ENCODE measurements at regions not wholly inside any gene's neighbourhood (a gene's known extent, or its start where the extent isn't known, plus 50 kb on each side); places are given as distances from the start of the nearest gene placed in this dataset.
"Not testable (repeated sequence)": the region's sequence is repeated elsewhere in the genome, so short reads cannot be mapped to it uniquely, and the experiment has no call there.

DNA sequence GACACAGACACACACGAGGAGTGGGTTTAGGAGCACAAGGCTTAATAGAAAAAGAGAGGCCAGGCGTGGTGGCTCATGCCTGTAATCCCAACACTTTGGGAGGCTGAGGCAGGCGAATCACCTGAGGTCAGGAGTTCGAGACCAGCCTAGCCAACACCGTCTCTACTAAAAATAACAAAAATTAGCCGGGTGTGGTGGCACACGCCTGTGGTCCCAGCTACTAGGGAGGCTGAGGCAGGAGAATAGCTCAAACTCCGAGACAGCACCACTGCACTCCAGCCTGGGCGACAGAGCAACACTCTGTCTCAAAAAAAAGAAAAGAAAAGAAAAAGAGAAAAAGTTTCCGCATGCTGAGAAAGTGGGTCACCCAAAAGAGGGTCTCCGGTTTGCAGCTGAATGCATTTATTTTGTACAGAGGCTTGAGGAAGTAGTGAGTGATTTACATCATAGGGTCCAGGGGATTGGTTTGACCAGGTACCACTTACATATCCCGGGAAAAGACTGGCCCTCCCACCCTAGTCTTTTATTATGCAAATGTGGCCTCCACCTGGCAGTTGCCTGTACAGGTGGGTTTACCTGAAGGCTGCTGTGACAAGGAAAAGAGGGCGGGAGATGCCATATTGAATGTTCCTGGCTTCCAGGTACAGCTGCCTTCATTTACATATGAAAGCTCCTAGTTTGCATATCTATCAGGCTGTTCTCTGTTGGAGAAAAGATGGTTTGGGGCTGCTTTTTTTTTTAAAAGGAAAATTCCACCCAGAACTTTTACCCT is 366.2 kb upstream of the GRAMD2B start:
- H3K27me3 ChIP-seq (ENCODE audit: control insufficient read depth, insufficient read depth, low read length, poor library complexity, severe bottlenecking), result no peaks in the 10 kb centered on the region
- no peaks in the 10 kb centered on the region for H3K4me1 ChIP-seq (ENCODE audit: control insufficient read depth, insufficient read depth, low read length)
- H3K36me3 ChIP-seq (ENCODE audit: control insufficient read depth, insufficient read depth, low read length), result no peaks in the 10 kb centered on the region
- H3K27ac ChIP-seq (ENCODE audit: insufficient read depth, low read depth, low read length, poor library complexity, severe bottlenecking), result no peak overlapping the region
- H3K4me3 ChIP-seq (ENCODE audit: insufficient read depth, low read depth, low read length), result no peak overlapping the region
- 86 to 87% methylated on average over 13 of the region's 13 CpGs for WGBS, 2 experiments
- H3K9me3 ChIP-seq (ENCODE audit: control insufficient read depth, low read length), result no peaks in the 10 kb centered on the region

DNA sequence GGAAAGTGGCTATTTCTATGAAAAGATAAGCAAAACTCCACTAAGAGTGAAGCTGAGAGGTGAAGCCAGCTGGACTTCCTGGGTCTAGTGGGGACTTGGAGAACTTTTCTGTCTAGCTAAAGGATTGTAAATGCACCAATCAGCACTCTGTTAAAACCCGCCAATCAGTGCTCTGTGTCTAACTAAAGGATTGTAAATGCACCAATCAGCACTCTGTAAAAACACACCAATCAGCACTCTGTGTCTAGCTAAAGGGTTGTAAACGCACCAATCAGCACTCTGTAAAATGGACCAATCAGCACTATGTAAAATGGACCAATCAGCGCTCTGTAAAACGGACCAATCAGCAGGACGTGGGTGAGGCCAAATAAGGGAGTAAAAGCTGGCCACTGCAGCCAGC is 364.8 kb upstream of the GRAMD2B start:
- not testable (repeated sequence) for H3K27me3 ChIP-seq (ENCODE audit: control insufficient read depth, insufficient read depth, low read length, poor library complexity, severe bottlenecking); H3K9me3 ChIP-seq (ENCODE audit: control insufficient read depth, low read length); H3K4me1 ChIP-seq (ENCODE audit: control insufficient read depth, insufficient read depth, low read length); H3K36me3 ChIP-seq (ENCODE audit: control insufficient read depth, insufficient read depth, low read length); H3K27ac ChIP-seq (ENCODE audit: insufficient read depth, low read depth, low read length, poor library complexity, severe bottlenecking); H3K4me3 ChIP-seq (ENCODE audit: insufficient read depth, low read depth, low read length)
- 90 to 96% methylated on average over 5 of the region's 5 CpGs for WGBS, 2 experiments

- no peak overlapping the region for H3K27ac ChIP-seq (ENCODE audit: insufficient read depth, low read depth, low read length, poor library complexity, severe bottlenecking)
- no peaks in the 10 kb centered on the region for H3K9me3 ChIP-seq (ENCODE audit: control insufficient read depth, low read length)
- WGBS, 2 experiments, result 93 to 95% methylated on average over 1 of the region's 1 CpG
- H3K36me3 ChIP-seq (ENCODE audit: control insufficient read depth, insufficient read depth, low read length), result no peaks in the 10 kb centered on the region
- no peaks in the 10 kb centered on the region for H3K27me3 ChIP-seq (ENCODE audit: control insufficient read depth, insufficient read depth, low read length, poor library complexity, severe bottlenecking)
- no peaks in the 10 kb centered on the region for H3K4me1 ChIP-seq (ENCODE audit: control insufficient read depth, insufficient read depth, low read length)
- no peak overlapping the region for H3K4me3 ChIP-seq (ENCODE audit: insufficient read depth, low read depth, low read length)
Observed at GRCh38 chr5:126062398-126063221, 360.6 kb upstream of the GRAMD2B start.

DNA sequence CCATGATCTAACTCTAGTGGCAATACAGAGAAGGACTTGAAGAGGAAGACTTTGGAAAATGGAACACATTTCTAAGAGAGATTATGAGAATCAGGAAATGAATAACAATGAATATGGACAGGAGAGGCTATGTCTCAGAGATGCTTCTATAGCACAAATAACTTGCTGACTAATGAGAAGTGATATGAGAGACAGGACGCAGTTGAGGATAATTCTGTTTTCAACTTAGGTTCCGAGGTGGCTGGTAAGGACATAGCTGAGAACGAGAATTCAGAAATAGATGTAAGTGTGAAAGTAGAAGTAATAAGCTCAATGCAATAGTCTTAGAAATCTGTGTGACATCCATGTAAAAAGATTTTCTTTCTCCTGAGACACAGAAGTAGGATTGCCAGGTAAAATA is 358.1 kb upstream of the GRAMD2B start:
- 94 to 98% methylated on average over 3 of the region's 3 CpGs for WGBS, 2 experiments

GRCh38 chr5:126066836-126067235 is 356.4 kb upstream of the GRAMD2B start:
- no peaks in the 10 kb centered on the region for H3K27me3 ChIP-seq (ENCODE audit: control insufficient read depth, insufficient read depth, low read length, poor library complexity, severe bottlenecking)
- no peak overlapping the region for H3K27ac ChIP-seq (ENCODE audit: insufficient read depth, low read depth, low read length, poor library complexity, severe bottlenecking)
- no peaks in the 10 kb centered on the region for H3K9me3 ChIP-seq (ENCODE audit: control insufficient read depth, low read length)
- H3K4me3 ChIP-seq (ENCODE audit: insufficient read depth, low read depth, low read length), result no peak overlapping the region
- WGBS, 2 experiments, result 95 to 97% methylated on average over 4 of the region's 4 CpGs
- H3K4me1 ChIP-seq (ENCODE audit: control insufficient read depth, insufficient read depth, low read length), result no peaks in the 10 kb centered on the region
- no peaks in the 10 kb centered on the region for H3K36me3 ChIP-seq (ENCODE audit: control insufficient read depth, insufficient read depth, low read length)

More for the DNA sequence above, 358.1 kb upstream of the GRAMD2B start:
- Histone ChIP-seq H3K4me1 (ENCODE audit: control insufficient read depth, insufficient read depth, low read length) (no peaks in the 10 kb centered on the region), H3K4me3 (ENCODE audit: insufficient read depth, low read depth, low read length) (no peak overlapping the region), H3K27me3 (ENCODE audit: control insufficient read depth, insufficient read depth, low read length, poor library complexity, severe bottlenecking) (no peaks in the 10 kb centered on the region), H3K27ac (ENCODE audit: insufficient read depth, low read depth, low read length, poor library complexity, severe bottlenecking) (no peak overlapping the region), H3K36me3 (ENCODE audit: control insufficient read depth, insufficient read depth, low read length) (no peaks in the 10 kb centered on the region), H3K9me3 (ENCODE audit: control insufficient read depth, low read length) (no peaks in the 10 kb centered on the region)

DNA sequence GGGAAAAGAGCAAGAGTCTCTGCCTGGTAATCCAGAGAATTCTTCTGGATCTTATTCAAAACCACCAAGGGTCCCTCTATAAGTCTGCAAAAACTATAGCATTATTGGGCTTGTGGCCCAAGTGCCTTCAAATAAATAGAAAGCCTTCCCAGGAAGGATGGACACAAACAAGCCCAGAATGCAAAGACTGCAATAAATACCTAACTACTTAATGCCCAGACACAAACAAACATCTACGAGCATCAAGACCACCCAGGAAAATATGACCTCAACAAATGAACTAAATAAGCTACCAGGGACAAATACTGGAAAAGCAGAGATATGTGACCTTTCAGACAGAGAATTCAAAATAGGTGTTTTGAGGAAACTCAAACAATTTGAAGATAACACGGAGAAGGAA is 355.8 kb upstream of the GRAMD2B start:
- Histone ChIP-seq H3K27me3 (ENCODE audit: control insufficient read depth, insufficient read depth, low read length, poor library complexity, severe bottlenecking) (no peaks in the 10 kb centered on the region), H3K36me3 (ENCODE audit: control insufficient read depth, insufficient read depth, low read length) (no peaks in the 10 kb centered on the region), H3K4me1 (ENCODE audit: control insufficient read depth, insufficient read depth, low read length) (no peaks in the 10 kb centered on the region), H3K27ac (ENCODE audit: insufficient read depth, low read depth, low read length, poor library complexity, severe bottlenecking) (no peak overlapping the region), H3K4me3 (ENCODE audit: insufficient read depth, low read depth, low read length) (no peak overlapping the region), H3K9me3 (ENCODE audit: control insufficient read depth, low read length) (no peaks in the 10 kb centered on the region)
- WGBS, 2 experiments, result 85 to 100% methylated on average over 1 to 2 of the region's 2 CpGs

GRCh38 chr5:126069329-126069728 is 353.9 kb upstream of the GRAMD2B start:
- no peaks in the 10 kb centered on the region for H3K36me3 ChIP-seq (ENCODE audit: control insufficient read depth, insufficient read depth, low read length)
- no peaks in the 10 kb centered on the region for H3K27me3 ChIP-seq (ENCODE audit: control insufficient read depth, insufficient read depth, low read length, poor library complexity, severe bottlenecking)
- no peak overlapping the region for H3K4me3 ChIP-seq (ENCODE audit: insufficient read depth, low read depth, low read length)
- 90% methylated on average over 3 of the region's 3 CpGs; no CpG with 5 or more reads in 1 of the 2 experiments for WGBS, 2 experiments
- H3K27ac ChIP-seq (ENCODE audit: insufficient read depth, low read depth, low read length, poor library complexity, severe bottlenecking), result no peak overlapping the region
- no peaks in the 10 kb centered on the region for H3K9me3 ChIP-seq (ENCODE audit: control insufficient read depth, low read length)
- H3K4me1 ChIP-seq (ENCODE audit: control insufficient read depth, insufficient read depth, low read length), result no peaks in the 10 kb centered on the region

DNA sequence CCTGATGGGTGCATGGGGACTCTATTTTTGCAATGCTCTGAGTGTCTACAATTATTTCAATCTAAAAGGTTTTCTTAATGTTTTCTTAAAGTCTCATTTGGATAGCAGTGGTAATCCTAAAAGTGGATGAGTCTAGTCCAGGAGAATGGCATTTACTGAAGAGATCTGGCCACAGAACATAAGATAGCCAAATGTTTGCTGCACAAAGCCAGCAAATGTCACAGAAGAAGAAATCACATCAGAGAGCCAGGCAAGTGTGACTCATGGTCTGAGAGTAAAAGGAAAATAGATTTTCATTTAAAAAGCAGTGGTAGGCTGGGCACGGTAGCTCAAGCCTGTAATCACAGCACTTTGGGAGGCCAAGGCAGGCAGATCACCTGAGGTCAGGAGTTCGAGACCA is 352.7 kb upstream of the GRAMD2B start:
- no peaks in the 10 kb centered on the region for H3K9me3 ChIP-seq (ENCODE audit: control insufficient read depth, low read length)
- no peak overlapping the region for H3K4me3 ChIP-seq (ENCODE audit: insufficient read depth, low read depth, low read length)
- no peaks in the 10 kb centered on the region for H3K4me1 ChIP-seq (ENCODE audit: control insufficient read depth, insufficient read depth, low read length)
- WGBS, 2 experiments, result 89 to 96% methylated on average over 2 of the region's 2 CpGs
- no peak overlapping the region for H3K27ac ChIP-seq (ENCODE audit: insufficient read depth, low read depth, low read length, poor library complexity, severe bottlenecking)
- no peaks in the 10 kb centered on the region for H3K27me3 ChIP-seq (ENCODE audit: control insufficient read depth, insufficient read depth, low read length, poor library complexity, severe bottlenecking)
- H3K36me3 ChIP-seq (ENCODE audit: control insufficient read depth, insufficient read depth, low read length), result no peaks in the 10 kb centered on the region

GRCh38 chr5:126074538-126074937 is 348.7 kb upstream of the GRAMD2B start:
- Histone ChIP-seq H3K9me3 (ENCODE audit: control insufficient read depth, low read length) (no peaks in the 10 kb centered on the region), H3K27ac (ENCODE audit: insufficient read depth, low read depth, low read length, poor library complexity, severe bottlenecking) (no peak overlapping the region), H3K36me3 (ENCODE audit: control insufficient read depth, insufficient read depth, low read length) (no peaks in the 10 kb centered on the region), H3K4me1 (ENCODE audit: control insufficient read depth, insufficient read depth, low read length) (no peaks in the 10 kb centered on the region), H3K27me3 (ENCODE audit: control insufficient read depth, insufficient read depth, low read length, poor library complexity, severe bottlenecking) (no peaks in the 10 kb centered on the region), H3K4me3 (ENCODE audit: insufficient read depth, low read depth, low read length) (no peak overlapping the region)
- WGBS, 2 experiments, result no CpG with 5 or more reads among the region's 1 CpG

DNA sequence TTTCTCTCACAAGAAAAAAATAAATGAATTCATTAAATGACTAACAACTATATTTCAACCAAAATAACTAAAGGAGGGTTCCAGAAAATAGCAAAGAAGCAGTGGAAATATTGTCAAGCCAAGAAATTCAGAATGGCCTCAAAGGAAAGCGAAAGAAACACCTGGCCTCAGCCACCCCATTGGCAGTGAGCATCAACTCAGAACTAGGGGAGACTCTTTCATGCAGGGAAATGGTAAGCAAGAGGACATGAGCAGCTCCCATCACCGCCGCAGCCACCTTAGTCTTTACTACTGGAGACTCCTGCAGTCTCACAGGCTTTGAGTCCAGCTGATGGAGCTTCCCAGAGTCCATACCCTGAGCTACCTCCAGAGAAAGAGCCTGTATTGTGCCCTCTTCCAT is 343.9 kb upstream of the GRAMD2B start:
- H3K4me1 ChIP-seq (ENCODE audit: control insufficient read depth, insufficient read depth, low read length), result no peaks in the 10 kb centered on the region
- no peak overlapping the region for H3K27ac ChIP-seq (ENCODE audit: insufficient read depth, low read depth, low read length, poor library complexity, severe bottlenecking)
- H3K4me3 ChIP-seq (ENCODE audit: insufficient read depth, low read depth, low read length), result no peak overlapping the region
- no peaks in the 10 kb centered on the region for H3K27me3 ChIP-seq (ENCODE audit: control insufficient read depth, insufficient read depth, low read length, poor library complexity, severe bottlenecking)
- 62 to 66% methylated on average over 3 of the region's 3 CpGs for WGBS, 2 experiments
- H3K9me3 ChIP-seq (ENCODE audit: control insufficient read depth, low read length), result no peaks in the 10 kb centered on the region
- no peaks in the 10 kb centered on the region for H3K36me3 ChIP-seq (ENCODE audit: control insufficient read depth, insufficient read depth, low read length)

All from ectodermal cell (in vitro differentiated cells).